GM19023 (cell line): ENCODE measurements at regions not wholly inside any gene's neighbourhood (a gene's known extent, or its start where the extent isn't known, plus 50 kb on each side); places are given as distances from the start of the nearest gene placed in this dataset.

ENCODE experiments used
- ATAC-seq: cut with Tn5 transposase; IDR thresholded peaks from one replicate; pipeline ENCODE4 v1.9.1; 2021; ENCODE audit warnings: mild to moderate bottlenecking, moderate library complexity; ENCODE audit not compliant: unreplicated experiment

DNA sequence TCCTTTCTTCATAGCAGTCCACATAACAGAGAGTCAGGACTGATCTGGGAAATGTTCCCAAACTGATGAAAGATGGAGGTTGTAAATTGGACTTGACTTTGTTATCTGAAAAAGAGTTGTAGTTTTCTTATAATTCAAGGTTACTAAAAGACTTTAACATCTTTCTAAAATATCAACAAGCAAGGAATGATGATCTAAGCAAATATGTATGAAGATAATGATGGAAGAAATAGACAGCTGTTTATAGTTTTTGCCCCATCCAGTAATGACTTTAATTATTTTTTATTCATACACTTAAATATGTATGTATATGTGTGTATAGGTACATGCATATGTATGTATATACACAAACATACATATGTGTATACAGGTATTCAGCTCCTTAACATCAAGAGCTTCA is 411.1 kb upstream of the SPOCK3 start:
- ATAC-seq = no peak

DNA sequence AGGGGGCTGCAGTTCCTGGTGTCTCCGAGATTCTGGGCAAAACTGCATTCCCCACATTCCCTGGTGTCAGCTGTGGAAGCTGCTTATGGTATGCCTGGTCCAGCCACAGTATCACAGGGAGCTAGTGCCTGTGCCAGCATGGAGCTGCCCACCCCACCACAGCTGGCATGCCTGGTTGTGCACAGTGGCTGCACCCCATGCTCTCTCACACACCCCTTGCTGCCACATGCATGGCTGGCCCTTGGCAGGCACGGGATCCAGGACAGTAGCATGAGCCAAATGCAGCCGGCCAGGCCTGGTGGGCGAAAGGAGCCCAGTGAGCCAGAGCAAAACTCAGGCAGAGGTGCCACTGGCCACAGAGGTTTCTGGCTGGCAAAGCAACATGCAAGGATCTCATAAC is 418.0 kb upstream of the SPOCK3 start:
- no peak for ATAC-seq

DNA sequence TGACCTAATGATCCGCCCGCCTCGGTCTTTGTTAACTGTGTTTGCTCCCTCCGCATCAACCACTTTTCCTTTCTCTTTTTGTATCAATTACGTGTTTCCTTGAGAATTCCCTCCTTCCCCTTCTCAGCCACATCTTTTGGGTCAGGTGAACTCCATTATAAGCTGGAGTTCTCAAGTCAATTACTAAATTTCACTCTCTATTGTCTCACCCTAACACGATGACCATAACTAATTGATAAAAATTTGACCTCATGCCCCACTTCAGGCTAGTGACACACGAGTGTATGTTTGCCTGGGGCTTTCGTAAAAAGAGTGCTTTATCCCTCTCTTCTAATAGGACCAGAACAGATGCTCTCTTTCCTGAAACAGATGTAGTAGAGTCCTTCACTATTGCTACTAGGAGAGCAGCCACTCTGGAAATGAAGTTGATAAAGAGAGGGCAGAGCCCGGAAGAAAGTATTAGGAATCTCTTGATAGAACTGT is 403.6 kb upstream of the ANXA10 start:
- no peak for ATAC-seq

DNA sequence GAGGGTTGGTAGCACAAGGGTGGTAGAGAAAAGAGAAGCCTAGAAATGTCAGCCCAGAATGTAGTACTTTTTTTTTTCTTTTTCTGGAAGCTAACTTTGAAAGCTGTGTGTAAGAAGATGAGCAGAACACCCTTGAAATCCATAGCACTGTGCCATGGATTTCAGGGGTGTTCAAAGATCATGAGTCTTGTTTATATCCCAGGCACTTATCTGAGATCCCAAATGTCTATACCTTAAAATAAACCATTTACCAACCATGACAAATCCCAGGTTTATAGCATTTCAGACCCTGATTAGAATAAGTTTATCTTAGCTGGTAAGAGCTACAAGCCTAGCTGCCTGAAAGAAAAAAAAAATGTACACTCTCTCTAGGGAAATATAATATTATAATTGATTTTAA is 389.9 kb upstream of the ANXA10 start:
- ATAC-seq = no peak

DNA sequence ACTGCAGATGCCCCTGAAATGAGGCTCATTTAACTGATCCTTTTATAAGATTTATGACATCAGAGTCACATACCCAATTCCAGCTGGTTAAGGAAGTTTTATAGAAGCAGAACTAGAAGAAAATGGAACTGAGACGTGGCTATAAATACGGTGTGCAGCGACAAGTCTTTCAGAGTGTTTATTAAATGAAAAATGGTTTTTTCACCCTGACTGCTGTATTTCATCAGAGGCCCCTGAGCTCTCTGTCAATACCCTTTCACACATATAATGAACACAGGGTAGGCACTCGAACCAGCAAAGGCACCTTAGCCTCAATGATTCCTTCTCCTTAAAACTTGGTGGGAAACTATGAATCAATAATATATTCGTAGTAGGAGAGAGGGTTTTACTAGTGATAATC is 380.8 kb upstream of the ANXA10 start:
- no peak for ATAC-seq

GRCh38 chr4:167713756-167714155 is 378.6 kb upstream of the ANXA10 start:
- no peak for ATAC-seq

- no peak for ATAC-seq
These were observed 377.2 kb upstream of the ANXA10 start for GRCh38 chr4:167715176-167715575.

DNA sequence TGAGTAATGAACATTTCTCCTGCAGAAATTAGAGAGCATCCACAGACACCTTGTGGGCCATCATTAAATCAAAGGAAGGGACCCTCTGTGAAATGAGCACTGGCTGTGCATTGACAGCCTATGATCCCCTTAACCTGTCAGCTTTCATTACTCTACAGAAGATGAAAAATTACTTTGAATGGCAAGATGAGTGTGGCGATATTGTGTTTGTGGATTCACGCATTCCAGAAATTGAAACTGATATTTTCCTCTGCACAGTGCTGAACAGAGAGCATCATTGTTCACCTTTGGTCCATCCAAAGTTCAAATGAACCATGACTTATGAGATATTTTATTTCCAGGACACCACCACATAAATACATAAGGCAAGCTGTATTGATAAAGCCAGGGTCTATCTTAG is 374.8 kb upstream of the ANXA10 start:
- ATAC-seq = no peak

DNA sequence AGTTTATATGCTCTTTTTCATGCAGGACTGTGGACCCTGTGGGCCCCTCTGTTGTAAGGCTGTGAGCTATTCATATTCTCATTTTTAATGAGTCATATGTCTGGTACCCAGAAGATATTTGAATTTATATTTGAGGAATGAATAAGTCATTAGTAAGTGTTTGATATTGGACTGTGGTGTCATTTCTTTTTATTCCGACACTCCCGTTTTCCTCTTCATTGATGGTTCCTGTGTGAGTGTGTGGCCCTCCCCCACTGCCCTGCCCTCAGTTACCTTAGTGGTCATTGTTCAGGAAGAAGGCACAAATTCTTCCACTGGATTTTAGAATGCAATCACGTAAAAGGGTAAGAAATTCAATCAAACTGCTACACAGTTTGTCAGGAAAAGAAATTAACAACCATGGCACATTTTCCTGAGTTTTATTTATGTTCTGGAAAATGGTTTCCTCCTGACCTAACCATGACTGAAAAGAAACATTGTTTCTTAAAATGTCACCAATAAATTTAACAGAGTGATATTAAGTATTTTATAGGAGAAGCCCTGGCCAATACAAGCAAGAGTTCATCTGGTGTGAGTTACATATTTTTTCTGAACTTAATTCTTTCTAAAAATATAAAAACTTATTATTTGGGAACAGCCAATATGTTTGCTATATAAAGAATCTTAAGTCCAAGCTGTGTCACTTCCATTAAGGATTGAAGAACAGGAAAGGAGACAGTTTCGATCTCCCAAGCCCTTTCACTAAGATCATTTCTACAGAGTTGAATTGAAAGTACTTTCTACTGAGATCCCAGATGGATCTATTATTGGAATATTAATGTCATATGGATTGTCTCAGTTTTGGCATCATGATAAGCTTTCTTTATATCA is 370.5 kb upstream of the ANXA10 start:
- ATAC-seq = no peak

DNA sequence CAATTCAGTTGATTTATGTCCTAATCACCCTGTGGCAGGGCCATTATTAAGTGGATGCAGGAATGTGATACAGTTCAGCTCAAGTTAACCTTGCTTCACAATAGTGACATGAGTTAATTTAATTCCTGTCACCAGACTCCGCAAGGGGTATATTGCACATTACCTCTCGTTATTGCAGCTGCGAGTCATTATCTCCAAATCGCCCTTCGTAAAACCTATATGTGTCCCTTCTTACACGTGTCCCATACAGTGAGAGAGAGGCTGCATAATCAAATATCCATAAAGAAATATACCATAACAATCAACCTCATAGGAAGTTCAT is 369.9 kb upstream of the ANXA10 start:
- no peak for ATAC-seq

- ATAC-seq = no peak
These were observed 367.4 kb upstream of the ANXA10 start for GRCh38 chr4:167724941-167725340.

DNA sequence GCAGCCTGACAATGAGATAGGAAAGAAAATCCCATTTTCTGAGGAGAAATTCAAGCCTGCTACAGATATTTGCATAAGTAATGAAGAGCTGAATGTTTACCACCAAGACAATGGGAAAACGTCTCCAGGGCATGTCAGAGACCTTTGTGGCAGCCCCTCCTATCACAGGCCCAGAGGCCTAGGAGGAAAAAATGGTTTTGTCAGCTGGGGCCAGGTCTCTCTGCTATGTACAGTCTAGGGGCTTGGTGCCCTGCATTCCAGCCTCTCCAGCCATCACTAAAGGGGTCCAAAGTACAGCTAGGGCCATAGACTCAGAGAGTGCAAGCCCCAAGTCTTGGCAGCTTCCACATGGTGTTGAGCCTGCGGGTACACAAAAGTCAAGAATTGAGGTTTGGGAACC is 361.6 kb upstream of the ANXA10 start:
- ATAC-seq = no peak

- no peak for ATAC-seq
These were observed 347.2 kb upstream of the ANXA10 start for GRCh38 chr4:167745024-167745687.

- ATAC-seq = no peak
These were observed 325.1 kb upstream of the ANXA10 start for GRCh38 chr4:167767281-167767680.

- ATAC-seq = no peak
These were observed 317.7 kb upstream of the ANXA10 start for GRCh38 chr4:167774646-167775045.

DNA sequence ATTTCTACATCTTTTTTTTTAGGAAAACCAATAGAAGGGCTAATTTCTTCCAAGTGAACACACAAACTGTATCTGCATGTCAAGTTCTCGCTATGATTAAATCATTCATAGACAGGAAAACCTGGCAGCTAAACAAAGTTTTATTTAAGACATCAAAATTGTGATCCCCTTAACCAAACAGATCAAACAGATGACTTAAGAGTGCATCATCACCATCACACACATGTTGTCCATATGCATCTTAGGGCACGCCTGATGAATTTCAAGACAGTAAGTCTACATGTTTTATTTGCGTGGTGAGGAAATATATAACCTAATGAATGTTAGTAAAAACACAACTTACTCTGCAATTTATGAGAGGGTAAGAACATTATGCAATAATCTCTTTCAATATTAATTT is 317.0 kb upstream of the ANXA10 start:
- ATAC-seq = no peak

- ATAC-seq = no peak
These were observed 313.1 kb upstream of the ANXA10 start for GRCh38 chr4:167779280-167779679.

DNA sequence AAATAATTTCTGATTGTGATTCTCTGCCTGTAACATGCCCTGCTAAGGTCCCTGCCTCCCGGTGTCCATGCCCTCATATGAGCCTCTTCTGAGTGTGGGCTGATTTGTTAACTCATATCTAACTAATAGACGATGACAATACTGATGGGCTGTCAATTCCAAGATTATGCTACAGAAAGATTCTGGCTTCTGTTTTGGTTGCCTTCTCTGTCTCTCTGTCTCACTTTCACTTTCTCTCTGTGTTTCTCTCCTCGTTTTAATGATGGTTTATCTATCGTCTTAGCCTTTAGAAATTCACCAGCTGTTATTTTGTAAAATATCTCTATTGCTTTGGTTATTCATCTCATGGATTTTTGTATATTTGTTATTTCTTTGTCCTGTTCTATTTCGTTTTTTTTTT is 312.5 kb upstream of the ANXA10 start:
- no peak for ATAC-seq

DNA sequence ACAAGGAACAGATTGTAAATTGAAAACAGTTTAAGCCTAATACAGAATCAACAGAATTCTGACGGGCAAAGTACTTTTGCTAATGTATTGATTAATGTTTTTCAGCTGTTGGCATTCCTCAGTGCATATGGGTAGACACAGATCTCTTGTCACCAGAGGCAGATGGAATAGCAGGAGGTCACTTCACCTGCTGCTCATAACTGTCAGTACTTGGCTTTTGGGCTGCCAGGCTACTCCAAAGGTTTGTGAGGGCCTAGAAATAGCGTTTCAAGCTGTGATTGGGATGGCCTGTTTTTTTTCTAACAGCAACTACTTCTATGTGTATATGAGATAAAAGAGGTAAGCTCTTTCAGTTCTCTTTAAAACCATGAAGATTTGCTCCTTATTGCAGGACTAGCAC is 307.5 kb upstream of the ANXA10 start:
- no peak for ATAC-seq

- ATAC-seq = no peak
These were observed 306.8 kb upstream of the ANXA10 start for GRCh38 chr4:167785523-167785922.

GRCh38 chr4:167786504-167786903 is 305.8 kb upstream of the ANXA10 start:
- ATAC-seq = no peak

GRCh38 chr4:167787231-167787630 is 305.1 kb upstream of the ANXA10 start:
- no peak for ATAC-seq
